T-helper 2 cell (primary cell): ENCODE measurements at regions not wholly inside any gene's neighbourhood (a gene's known extent, or its start where the extent isn't known, plus 50 kb on each side); places are given as distances from the start of the nearest gene placed in this dataset.

Experiments
- DNase-seq, 5 experiments: peaks; one replicate each; pipeline versions ENCODE4 v3.0.0 to v3.0.0-alpha.2; 2012 to 2022

- DNase-seq: no peak
Observed at GRCh38 chr1:82932207-82932606, 1066.7 kb downstream of the TTLL7 start.

GRCh38 chr1:82931006-82931405 is 1067.9 kb downstream of the TTLL7 start:
- DNase-seq: peak in 1 of 5 experiments; percentile 38

GRCh38 chr1:82927753-82928152 is 1071.2 kb downstream of the TTLL7 start:
- DNase-seq: no peak

- DNase-seq: no peak
Observed at GRCh38 chr1:82924666-82925065, 1074.3 kb downstream of the TTLL7 start.

- DNase-seq: no peak
Observed at GRCh38 chr1:82923931-82924330, 1075.0 kb downstream of the TTLL7 start.

GRCh38 chr1:82921759-82922158 is 1077.2 kb downstream of the TTLL7 start:
- DNase-seq: no peak

GRCh38 chr1:82920418-82921248 is 1078.3 kb downstream of the TTLL7 start:
- no peak for DNase-seq

GRCh38 chr1:82919837-82920236 is 1079.1 kb downstream of the TTLL7 start:
- no peak for DNase-seq

GRCh38 chr1:82907313-82907712 is 1091.6 kb downstream of the TTLL7 start:
- DNase-seq: no peak

- DNase-seq: no peak
Observed at GRCh38 chr1:82903626-82904025, 1095.3 kb downstream of the TTLL7 start.

GRCh38 chr1:82901561-82901960 is 1097.4 kb downstream of the TTLL7 start:
- no peak for DNase-seq

GRCh38 chr1:82901118-82901517 is 1097.8 kb downstream of the TTLL7 start:
- no peak for DNase-seq

GRCh38 chr1:82899017-82899416 is 1098.3 kb downstream of the ADGRL2 start:
- no peak for DNase-seq

- DNase-seq: no peak
Observed at GRCh38 chr1:82897549-82897948, 1096.8 kb downstream of the ADGRL2 start.

GRCh38 chr1:82896036-82896435 is 1095.3 kb downstream of the ADGRL2 start:
- DNase-seq: no peak

GRCh38 chr1:82894635-82895034 is 1093.9 kb downstream of the ADGRL2 start:
- no peak for DNase-seq

- no peak for DNase-seq
Observed at GRCh38 chr1:82893712-82894470, 1093.2 kb downstream of the ADGRL2 start.

- no peak for DNase-seq
Observed at GRCh38 chr1:82880506-82880905, 1079.8 kb downstream of the ADGRL2 start.

- DNase-seq: no peak
Observed at GRCh38 chr1:82879701-82880305, 1079.1 kb downstream of the ADGRL2 start.

- no peak for DNase-seq
Observed at GRCh38 chr1:82875170-82875569, 1074.4 kb downstream of the ADGRL2 start.

GRCh38 chr1:82874041-82874440 is 1073.3 kb downstream of the ADGRL2 start:
- no peak for DNase-seq

- no peak for DNase-seq
Observed at GRCh38 chr1:82870332-82870731, 1069.6 kb downstream of the ADGRL2 start.

- DNase-seq: no peak
Observed at GRCh38 chr1:82867781-82868180, 1067.0 kb downstream of the ADGRL2 start.

- no peak for DNase-seq
Observed at GRCh38 chr1:82861749-82862148, 1061.0 kb downstream of the ADGRL2 start.
